SK-N-SH (cell line): ENCODE measurements at regions not wholly inside any gene's neighbourhood (a gene's known extent, or its start where the extent isn't known, plus 50 kb on each side); places are given as distances from the start of the nearest gene placed in this dataset.

Experiments
- CTCF ChIA-PET: fragments of 300-600, 350-600 bp; formaldehyde crosslinking; extraction: SDS; loops from one replicate; lab custom pipeline; 2021; lab: Yijun Ruan, JAX
- POLR2A ChIA-PET: fragments of 350-600 bp; sonication (Branson Sonifier 250); formaldehyde crosslinking; extraction: SDS; loops from one replicate; lab custom pipeline; 2020; ENCODE audit warnings: antibody characterized with exemption, inconsistent platforms; lab: Yijun Ruan, JAX
- DNase-seq: peaks from one replicate; pipeline ENCODE4 v3.0.0; 2012
- H2AFZ ChIP-seq: fragments of 200-600 bp; sonication (generic); 2 replicates; pipeline ENCODE4 v1.8.1; 2016; ENCODE audit warnings: antibody characterized with exemption, mild to moderate bottlenecking, low read depth
- H3F3A ChIP-seq: fragments of 200-600 bp; sonication (generic); replicated peaks from 2 replicates; pipeline ENCODE3; 2016; ENCODE audit warnings: antibody characterized with exemption, mild to moderate bottlenecking; ENCODE audit not compliant: insufficient read depth
- H3K27ac ChIP-seq, 2 experiments: fragments of 200-500 bp in 1 of 2; fragments of 200-600 bp in 1 of 2; sonication (Bioruptor generic) in 1 of 2; sonication (generic), shearing (Covaris generic) in 1 of 2; 2 replicates each; pipeline versions ENCODE4 v1.5.1 to v1.6.1; 2014 to 2016; ENCODE audit warnings: low read depth in 2 of 2, inconsistent platforms in 1 of 2, low read length in 1 of 2, mild to moderate bottlenecking in 1 of 2, mixed read lengths in 1 of 2
- H3K27me3 ChIP-seq: fragments of 200-600 bp; sonication (generic), shearing (Covaris generic); 2 replicates; pipeline ENCODE4 v1.6.1; 2016; ENCODE audit warnings: mixed run types; ENCODE audit not compliant: insufficient read depth
- H3K36me3 ChIP-seq, 2 experiments: fragments of 200-500 bp in 1 of 2; fragments of 200-600 bp in 1 of 2; sonication (Bioruptor generic) in 1 of 2; sonication (generic) in 1 of 2; replicated peaks in 1 of 2; 2 replicates each; pipeline versions ENCODE3 to v1.5.1; 2014 to 2016; ENCODE audit warnings: low read length in 1 of 2, mild to moderate bottlenecking in 1 of 2; ENCODE audit not compliant: insufficient read depth in 2 of 2, control insufficient read depth in 1 of 2
- H3K4me1 ChIP-seq, 2 experiments: fragments of 200-500 bp in 1 of 2; fragments of 200-600 bp in 1 of 2; sonication (Bioruptor generic) in 1 of 2; sonication (generic), shearing (Covaris generic) in 1 of 2; 2 replicates each; pipeline versions ENCODE4 v1.5.1 to v1.6.1; 2014 to 2016; ENCODE audit warnings: low read depth in 1 of 2, low read length in 1 of 2, mixed run types in 1 of 2; ENCODE audit not compliant: insufficient read depth in 2 of 2, control insufficient read depth in 1 of 2
- H3K4me2 ChIP-seq: fragments of 200-600 bp; sonication (generic), shearing (Covaris generic); 2 replicates; pipeline ENCODE4 v1.6.1; 2017; ENCODE audit warnings: mixed run types
- H3K4me3 ChIP-seq, 2 experiments: fragments of 200-500 bp in 1 of 2; fragments of 200-600 bp in 1 of 2; sonication (Bioruptor generic) in 1 of 2; sonication (generic), shearing (Covaris generic) in 1 of 2; 2 replicates each; pipeline versions ENCODE4 v1.5.1 to v1.8.1; 2014 to 2016; ENCODE audit warnings: low read depth in 2 of 2, inconsistent platforms in 1 of 2, low read length in 1 of 2, mild to moderate bottlenecking in 1 of 2, mixed read lengths in 1 of 2, moderate library complexity in 1 of 2
- H3K79me2 ChIP-seq: fragments of 200-600 bp; sonication (generic); 2 replicates; pipeline ENCODE4 v1.8.1; 2017; ENCODE audit warnings: mild to moderate bottlenecking; ENCODE audit not compliant: insufficient read depth
- H3K9ac ChIP-seq: fragments of 200-600 bp; sonication (generic); 2 replicates; pipeline ENCODE4 v1.6.1; 2017; ENCODE audit warnings: mixed run types
- H3K9me2 ChIP-seq: fragments of 200-600 bp; sonication (generic); 2 replicates; pipeline ENCODE4 v1.6.1; 2017; ENCODE audit warnings: mixed run types
- H3K9me3 ChIP-seq: fragments of 200-600 bp; sonication (generic); 2 replicates; pipeline ENCODE4 v1.6.1; 2017; ENCODE audit warnings: mixed run types, mild to moderate bottlenecking, moderate library complexity
- H4K20me1 ChIP-seq: fragments of 200-600 bp; sonication (generic); 2 replicates; pipeline ENCODE4 v1.6.1; 2017; ENCODE audit warnings: mild to moderate bottlenecking, mixed run types; ENCODE audit not compliant: insufficient read depth
- FOXJ3 ChIP-seq: sonication (generic); formaldehyde crosslinking; IDR thresholded peaks from 2 replicates; pipeline ENCODE4 v1.5.1; 2020; ENCODE audit warnings: mild to moderate bottlenecking, missing genetic modification reagents
- MXI1 ChIP-seq: IDR thresholded peaks from 2 replicates; pipeline ENCODE4 v1.6.1; 2012; ENCODE audit warnings: mild to moderate bottlenecking, low read depth, low read length, improper control_type of control experiment
- NFIC ChIP-seq: IDR thresholded peaks from 2 replicates; pipeline ENCODE4 v1.4.0; 2012; ENCODE audit warnings: borderline replicate concordance
- POLR2AphosphoS5 ChIP-seq: IDR thresholded peaks from 2 replicates; pipeline ENCODE4 v1.6.1; 2012; ENCODE audit warnings: low read depth, low read length
- RFX5 ChIP-seq: IDR thresholded peaks from 2 replicates; pipeline ENCODE4 v1.6.1; 2012; ENCODE audit warnings: mild to moderate bottlenecking, improper control_type of control experiment, low read length
- SIN3A ChIP-seq: IDR thresholded peaks from 2 replicates; pipeline ENCODE4 v1.6.1; 2012; ENCODE audit warnings: low read depth, mild to moderate bottlenecking, low read length, moderate library complexity, borderline replicate concordance
- SMC3 ChIP-seq: IDR thresholded peaks from 2 replicates; pipeline ENCODE4 v1.6.1; 2012; ENCODE audit warnings: low read depth, low read length, improper control_type of control experiment
- TF ChIP-seq, protein P1 (sequence below): fragments of 150-350 bp; IDR thresholded peaks from 2 replicates; pipeline ENCODE4 v1.6.1; 2017; ENCODE audit warnings: antibody characterized with exemption, low read length, low read depth, borderline replicate concordance
- TF ChIP-seq, protein P2 (sequence below): IDR thresholded peaks from 2 replicates; pipeline ENCODE4 v1.4.0; 2012; ENCODE audit warnings: low read depth, borderline replicate concordance
- TF ChIP-seq, protein P3 (sequence below): IDR thresholded peaks from 2 replicates; pipeline ENCODE4 v1.6.1; 2012; ENCODE audit warnings: mild to moderate bottlenecking, low read depth, low read length, moderate library complexity

DNA sequence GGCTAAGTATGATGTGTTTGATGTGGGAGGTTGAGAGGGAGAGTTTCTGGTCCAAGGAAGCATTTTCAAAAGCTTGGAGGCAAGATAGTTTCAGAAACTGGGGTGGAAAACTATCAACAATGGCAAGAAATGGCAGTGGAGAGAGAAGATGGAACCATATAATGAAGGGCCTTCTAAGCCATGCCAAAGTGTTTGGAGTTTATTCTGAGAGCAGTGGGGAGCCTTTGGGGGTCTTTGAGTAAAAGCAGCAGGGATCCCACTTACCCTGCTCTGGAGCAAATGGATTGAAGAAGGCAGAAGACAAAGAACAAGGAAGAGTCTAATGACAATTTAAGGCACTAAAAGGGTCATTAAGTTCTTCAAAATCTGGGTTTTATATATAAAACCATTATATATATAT is 538.9 kb downstream of the UTRN start:
- Histone ChIP-seq H2AFZ (no peak overlapping the region), H3K9ac (no peak overlapping the region), H3F3A (peaks cover 3% of the 10 kb centered on the region), H3K36me3 (peaks cover 0 to 2% of the 10 kb centered on the region in 2 experiments), H3K79me2 (no peaks in the 10 kb centered on the region), H3K4me2 (no peak overlapping the region), H4K20me1 (no peaks in the 10 kb centered on the region), H3K4me3 (no peak overlapping the region), H3K9me3 (no peaks in the 10 kb centered on the region), H3K27ac (no peak overlapping the region), H3K9me2 (no peaks in the 10 kb centered on the region), H3K27me3 (no peaks in the 10 kb centered on the region), H3K4me1 (no peaks in the 10 kb centered on the region)
- CTCF ChIA-PET = interaction anchor here (0.6 kb wide), 1 partner anchor 12 kb away, joined by 3 read pairs; no protein-coding TSS in a partner anchor
- TF ChIP-seq SMC3 (no peak), FOXJ3 (CRISPR knock-in tag) (no peak), MXI1 (no peak), POLR2AphosphoS5 (no peak), RFX5 (no peak), SIN3A (no peak), NFIC (no peak)
- TF ChIP-seq, protein P1, sequence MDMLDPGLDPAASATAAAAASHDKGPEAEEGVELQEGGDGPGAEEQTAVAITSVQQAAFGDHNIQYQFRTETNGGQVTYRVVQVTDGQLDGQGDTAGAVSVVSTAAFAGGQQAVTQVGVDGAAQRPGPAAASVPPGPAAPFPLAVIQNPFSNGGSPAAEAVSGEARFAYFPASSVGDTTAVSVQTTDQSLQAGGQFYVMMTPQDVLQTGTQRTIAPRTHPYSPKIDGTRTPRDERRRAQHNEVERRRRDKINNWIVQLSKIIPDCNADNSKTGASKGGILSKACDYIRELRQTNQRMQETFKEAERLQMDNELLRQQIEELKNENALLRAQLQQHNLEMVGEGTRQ = no peak
- TF ChIP-seq, protein P2, sequence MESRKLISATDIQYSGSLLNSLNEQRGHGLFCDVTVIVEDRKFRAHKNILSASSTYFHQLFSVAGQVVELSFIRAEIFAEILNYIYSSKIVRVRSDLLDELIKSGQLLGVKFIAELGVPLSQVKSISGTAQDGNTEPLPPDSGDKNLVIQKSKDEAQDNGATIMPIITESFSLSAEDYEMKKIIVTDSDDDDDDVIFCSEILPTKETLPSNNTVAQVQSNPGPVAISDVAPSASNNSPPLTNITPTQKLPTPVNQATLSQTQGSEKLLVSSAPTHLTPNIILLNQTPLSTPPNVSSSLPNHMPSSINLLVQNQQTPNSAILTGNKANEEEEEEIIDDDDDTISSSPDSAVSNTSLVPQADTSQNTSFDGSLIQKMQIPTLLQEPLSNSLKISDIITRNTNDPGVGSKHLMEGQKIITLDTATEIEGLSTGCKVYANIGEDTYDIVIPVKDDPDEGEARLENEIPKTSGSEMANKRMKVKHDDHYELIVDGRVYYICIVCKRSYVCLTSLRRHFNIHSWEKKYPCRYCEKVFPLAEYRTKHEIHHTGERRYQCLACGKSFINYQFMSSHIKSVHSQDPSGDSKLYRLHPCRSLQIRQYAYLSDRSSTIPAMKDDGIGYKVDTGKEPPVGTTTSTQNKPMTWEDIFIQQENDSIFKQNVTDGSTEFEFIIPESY = no peak
- TF ChIP-seq, protein P3, sequence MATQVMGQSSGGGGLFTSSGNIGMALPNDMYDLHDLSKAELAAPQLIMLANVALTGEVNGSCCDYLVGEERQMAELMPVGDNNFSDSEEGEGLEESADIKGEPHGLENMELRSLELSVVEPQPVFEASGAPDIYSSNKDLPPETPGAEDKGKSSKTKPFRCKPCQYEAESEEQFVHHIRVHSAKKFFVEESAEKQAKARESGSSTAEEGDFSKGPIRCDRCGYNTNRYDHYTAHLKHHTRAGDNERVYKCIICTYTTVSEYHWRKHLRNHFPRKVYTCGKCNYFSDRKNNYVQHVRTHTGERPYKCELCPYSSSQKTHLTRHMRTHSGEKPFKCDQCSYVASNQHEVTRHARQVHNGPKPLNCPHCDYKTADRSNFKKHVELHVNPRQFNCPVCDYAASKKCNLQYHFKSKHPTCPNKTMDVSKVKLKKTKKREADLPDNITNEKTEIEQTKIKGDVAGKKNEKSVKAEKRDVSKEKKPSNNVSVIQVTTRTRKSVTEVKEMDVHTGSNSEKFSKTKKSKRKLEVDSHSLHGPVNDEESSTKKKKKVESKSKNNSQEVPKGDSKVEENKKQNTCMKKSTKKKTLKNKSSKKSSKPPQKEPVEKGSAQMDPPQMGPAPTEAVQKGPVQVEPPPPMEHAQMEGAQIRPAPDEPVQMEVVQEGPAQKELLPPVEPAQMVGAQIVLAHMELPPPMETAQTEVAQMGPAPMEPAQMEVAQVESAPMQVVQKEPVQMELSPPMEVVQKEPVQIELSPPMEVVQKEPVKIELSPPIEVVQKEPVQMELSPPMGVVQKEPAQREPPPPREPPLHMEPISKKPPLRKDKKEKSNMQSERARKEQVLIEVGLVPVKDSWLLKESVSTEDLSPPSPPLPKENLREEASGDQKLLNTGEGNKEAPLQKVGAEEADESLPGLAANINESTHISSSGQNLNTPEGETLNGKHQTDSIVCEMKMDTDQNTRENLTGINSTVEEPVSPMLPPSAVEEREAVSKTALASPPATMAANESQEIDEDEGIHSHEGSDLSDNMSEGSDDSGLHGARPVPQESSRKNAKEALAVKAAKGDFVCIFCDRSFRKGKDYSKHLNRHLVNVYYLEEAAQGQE = no peak
- no peak for DNase-seq
- POLR2A ChIA-PET = no interaction called here
